ENCODE measurements at regions not wholly inside any gene's neighbourhood (a gene's known extent, or its start where the extent isn't known, plus 50 kb on each side); places are given as distances from the start of the nearest gene placed in this dataset.

- Histone ChIP-seq H3K27ac (ENCODE audit: low read depth in 1 of 2, low read length in 2 of 2) (no peak overlapping the region), H3K27me3 (ENCODE audit: control insufficient read depth in 4 of 4, insufficient read depth in 4 of 4, low read length in 3 of 4) (no peaks in the 10 kb centered on the region), H3K9me3 (ENCODE audit: control insufficient read depth in 4 of 4, low read length in 3 of 4) (no peaks in the 10 kb centered on the region), H3K4me1 (ENCODE audit: control insufficient read depth in 4 of 4, insufficient read depth in 4 of 4, low read length in 3 of 4) (peaks cover 3 to 17% (median 8%) of the 10 kb centered on the region in 4 donors), H3K4me3 (ENCODE audit: low read depth in 1 of 3, low read length in 3 of 3) (no peak overlapping the region), H3K9ac (ENCODE audit: low read depth in 1 of 2, low read length in 2 of 2) (no peak overlapping the region), H3K36me3 (ENCODE audit: control insufficient read depth in 4 of 4, insufficient read depth in 3 of 4, low read depth in 1 of 4, low read length in 3 of 4) (peaks cover 0 to 2% (median 0%) of the 10 kb centered on the region in 4 donors)
- TF ChIP-seq HNF4A (conservative IDR thresholded peaks at IDR 0.05) (no peak), TAF1 (conservative IDR thresholded peaks at IDR 0.05) (no peak), FOXA1 (IDR thresholded peaks at IDR 0.05) (no peak), NR2F2 (IDR thresholded peaks at IDR 0.05) (no peak), CTCF (IDR thresholded peaks at IDR 0.05; ENCODE audit: low read depth, low read length, missing input control) (peak; percentile 52), JUND (IDR thresholded peaks at IDR 0.05) (no peak), MAX (IDR thresholded peaks at IDR 0.05) (no peak), GABPA (IDR thresholded peaks at IDR 0.05 in 1 of 2, conservative IDR thresholded peaks at IDR 0.05 in 1 of 2) (no peak), HNF4G (IDR thresholded peaks at IDR 0.05) (no peak), SP1 (IDR thresholded peaks at IDR 0.05) (no peak), RAD21 (IDR thresholded peaks at IDR 0.05) (peak; percentile 79 to 82), REST (IDR thresholded peaks at IDR 0.05) (no peak), EGR1 (IDR thresholded peaks at IDR 0.05; ENCODE audit: low read depth in 2 of 2) (no peak), YY1 (IDR thresholded peaks at IDR 0.05) (no peak), RXRA (IDR thresholded peaks at IDR 0.05) (no peak)
- WGBS = 74% methylated on average over 16 of the region's 16 CpGs
- DNase-seq (ENCODE audit: low spot score) = no peak
Measured at GRCh38 chr14:100384819-100385813, 62.0 kb downstream of the SLC25A47 start.

- Histone ChIP-seq H3K27ac (ENCODE audit: low read depth in 1 of 2, low read length in 2 of 2) (no peak overlapping the region), H3K9me3 (ENCODE audit: control insufficient read depth in 4 of 4, low read length in 3 of 4) (no peaks in the 10 kb centered on the region), H3K4me3 (ENCODE audit: low read depth in 1 of 3, low read length in 3 of 3) (no peak overlapping the region), H3K9ac (ENCODE audit: low read depth in 1 of 2, low read length in 2 of 2) (no peak overlapping the region), H3K27me3 (ENCODE audit: control insufficient read depth in 4 of 4, insufficient read depth in 4 of 4, low read length in 3 of 4) (no peaks in the 10 kb centered on the region), H3K4me1 (ENCODE audit: control insufficient read depth in 4 of 4, insufficient read depth in 4 of 4, low read length in 3 of 4) (peaks cover 3 to 17% (median 12%) of the 10 kb centered on the region in 4 donors), H3K36me3 (ENCODE audit: control insufficient read depth in 4 of 4, insufficient read depth in 3 of 4, low read depth in 1 of 4, low read length in 3 of 4) (peaks cover 0 to 2% (median 0%) of the 10 kb centered on the region in 4 donors)
- DNase-seq (ENCODE audit: low spot score) = no peak
- whole genome bisulfite sequencing = 54% methylated on average over 2 of the region's 2 CpGs
- TF ChIP-seq JUND (IDR thresholded peaks at IDR 0.05) (no peak), RXRA (IDR thresholded peaks at IDR 0.05) (no peak), SP1 (IDR thresholded peaks at IDR 0.05) (no peak), FOXA2 (IDR thresholded peaks at IDR 0.05) (no peak), REST (IDR thresholded peaks at IDR 0.05) (no peak), GABPA (IDR thresholded peaks at IDR 0.05 in 1 of 2, conservative IDR thresholded peaks at IDR 0.05 in 1 of 2) (no peak), CTCF (IDR thresholded peaks at IDR 0.05; ENCODE audit: low read depth, low read length, missing input control) (no peak), HNF4A (conservative IDR thresholded peaks at IDR 0.05) (no peak), MAX (IDR thresholded peaks at IDR 0.05) (no peak), HNF4G (IDR thresholded peaks at IDR 0.05) (no peak), EGR1 (IDR thresholded peaks at IDR 0.05; ENCODE audit: low read depth in 2 of 2) (no peak)
Measured at GRCh38 chr14:100386121-100386520, 63.0 kb downstream of the SLC25A47 start.

Data from liver (tissue), 8 donors.